ENCODE measurements at regions not wholly inside any gene's neighbourhood (a gene's known extent, or its start where the extent isn't known, plus 50 kb on each side); places are given as distances from the start of the nearest gene placed in this dataset.
"Not testable (repeated sequence)": the region's sequence is repeated elsewhere in the genome, so short reads cannot be mapped to it uniquely, and the experiment has no call there.

- DNase-seq, result no peak
Observed at GRCh38 chr14:105850853-105851581, 324.6 kb downstream of the TMEM121 start.

- DNase-seq, result no peak
Observed at GRCh38 chr14:105851716-105852377, 325.5 kb downstream of the TMEM121 start.

GRCh38 chr14:105852378-105853088, 326.1 kb downstream of the TMEM121 start:
- no peak for DNase-seq

- DNase-seq, result no peak
Observed at GRCh38 chr14:105853089-105853906, 326.9 kb downstream of the TMEM121 start.

- no peak for DNase-seq
Observed at GRCh38 chr14:105853907-105854599, 327.7 kb downstream of the TMEM121 start.

- DNase-seq, result no peak
Observed at GRCh38 chr14:105854600-105855245, 328.3 kb downstream of the TMEM121 start.

- no peak for DNase-seq
Observed at GRCh38 chr14:105855246-105855892, 329.0 kb downstream of the TMEM121 start.

GRCh38 chr14:105855893-105856675, 329.7 kb downstream of the TMEM121 start:
- no peak for DNase-seq

GRCh38 chr14:105856676-105857219, 330.4 kb downstream of the TMEM121 start:
- no peak for DNase-seq

- DNase-seq, result no peak
Observed at GRCh38 chr14:105857220-105857825, 330.9 kb downstream of the TMEM121 start.

GRCh38 chr14:105857826-105858675, 331.7 kb downstream of the TMEM121 start:
- DNase-seq, result no peak

GRCh38 chr14:105858676-105859025, 332.3 kb downstream of the TMEM121 start:
- no peak for DNase-seq

GRCh38 chr14:105859073-105859716, 332.8 kb downstream of the TMEM121 start:
- DNase-seq, result not testable (repeated sequence)

GRCh38 chr14:105859717-105860614, 333.6 kb downstream of the TMEM121 start:
- no peak for DNase-seq

GRCh38 chr14:105860615-105861580, 334.5 kb downstream of the TMEM121 start:
- DNase-seq, result no peak

- DNase-seq, result no peak
Observed at GRCh38 chr14:105861985-105862465, 335.6 kb downstream of the TMEM121 start.
